Fibroblast of villous mesenchyme (primary cell): ENCODE measurements at regions not wholly inside any gene's neighbourhood (a gene's known extent, or its start where the extent isn't known, plus 50 kb on each side); places are given as distances from the start of the nearest gene placed in this dataset.

ENCODE experiments used
- DNase-seq: peaks from one replicate; pipeline ENCODE4 v3.0.0-alpha.2; 2010; ENCODE audit warnings: low read depth
- H3K4me3 ChIP-seq: 2 replicates; pipeline ENCODE4 v1.5.1; 2011; ENCODE audit warnings: low read depth, mild to moderate bottlenecking, low read length
- CTCF ChIP-seq: IDR thresholded peaks from 2 replicates; pipeline ENCODE4 v1.5.1; 2012; ENCODE audit warnings: low read depth, mild to moderate bottlenecking, low read length; ENCODE audit not compliant: insufficient read depth

DNA sequence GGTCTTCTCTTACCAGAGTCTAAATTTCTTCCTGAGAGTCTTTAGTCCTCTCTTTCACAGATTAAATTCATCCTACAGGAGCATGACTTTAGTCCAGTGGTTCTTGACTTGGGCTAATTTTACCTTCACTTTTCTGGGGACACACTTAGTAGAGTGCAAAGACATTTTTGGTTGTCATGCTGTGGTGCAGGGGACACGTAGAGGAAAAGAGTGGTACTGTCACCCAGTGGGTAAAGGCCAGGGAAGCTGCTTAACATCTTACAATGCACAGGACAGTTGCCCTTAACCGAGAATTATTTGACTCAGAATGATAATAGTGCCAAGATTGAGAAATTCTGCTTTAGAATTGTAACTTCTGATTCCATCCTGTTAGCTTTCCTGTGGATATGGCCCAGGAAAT, 772.5 kb upstream of the GRM7 start:
- no peak overlapping the region for H3K4me3 ChIP-seq
- no peak for DNase-seq
- no peak for TF ChIP-seq CTCF

GRCh38 chr3:6089780-6090179, 771.1 kb upstream of the GRM7 start:
- H3K4me3 ChIP-seq = no peak overlapping the region
- TF ChIP-seq CTCF = no peak
- DNase-seq = no peak

DNA sequence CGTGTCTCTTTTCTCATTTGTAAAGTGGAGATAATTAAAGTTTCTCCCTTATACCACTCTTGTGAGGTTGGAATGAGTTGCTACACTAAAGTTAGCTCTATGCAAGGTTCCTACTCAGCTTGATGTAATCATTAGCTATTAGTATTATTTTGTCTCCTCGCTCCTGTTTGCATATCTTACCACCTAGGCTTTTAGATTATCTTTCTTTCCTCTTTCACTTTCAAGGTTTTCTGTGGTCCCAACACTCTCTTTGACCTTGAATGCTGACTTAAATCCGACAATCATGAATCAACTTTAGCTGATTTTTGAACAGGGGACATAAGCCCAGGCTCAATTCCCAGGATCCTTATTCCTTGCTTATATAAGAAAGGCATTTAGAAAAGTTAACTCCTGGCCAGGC, 769.7 kb upstream of the GRM7 start:
- no peak for TF ChIP-seq CTCF

DNA sequence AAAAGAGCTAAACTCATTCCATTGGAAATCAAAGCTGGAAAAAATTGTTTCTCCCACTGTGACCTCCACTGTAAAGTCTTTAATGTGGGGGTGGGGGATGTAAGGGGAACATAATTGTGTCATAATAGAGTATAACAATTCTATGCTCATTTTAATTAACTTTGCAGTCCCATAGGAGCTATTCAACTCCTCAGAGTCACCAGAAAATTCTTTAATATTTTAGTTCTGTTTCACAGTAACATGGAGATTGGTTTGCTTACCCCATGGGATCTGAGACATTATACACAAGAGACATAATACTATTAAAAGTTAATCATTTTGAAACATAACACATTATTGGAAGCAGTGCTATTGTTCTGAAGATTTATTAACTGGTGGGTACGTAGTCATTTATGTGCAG, 765.9 kb upstream of the GRM7 start:
- TF ChIP-seq CTCF = no peak
- no peak overlapping the region for H3K4me3 ChIP-seq
- no peak for DNase-seq

More for the DNA sequence above, 769.7 kb upstream of the GRM7 start:
- H3K4me3 ChIP-seq = no peak overlapping the region
- DNase-seq = no peak

GRCh38 chr3:6097021-6097420, 763.9 kb upstream of the GRM7 start:
- no peak for DNase-seq
- no peak for TF ChIP-seq CTCF
- no peak overlapping the region for H3K4me3 ChIP-seq

- H3K4me3 ChIP-seq = no peak overlapping the region
- no peak for DNase-seq
- TF ChIP-seq CTCF = no peak
Observed at GRCh38 chr3:6097556-6097955, 763.4 kb upstream of the GRM7 start.

DNA sequence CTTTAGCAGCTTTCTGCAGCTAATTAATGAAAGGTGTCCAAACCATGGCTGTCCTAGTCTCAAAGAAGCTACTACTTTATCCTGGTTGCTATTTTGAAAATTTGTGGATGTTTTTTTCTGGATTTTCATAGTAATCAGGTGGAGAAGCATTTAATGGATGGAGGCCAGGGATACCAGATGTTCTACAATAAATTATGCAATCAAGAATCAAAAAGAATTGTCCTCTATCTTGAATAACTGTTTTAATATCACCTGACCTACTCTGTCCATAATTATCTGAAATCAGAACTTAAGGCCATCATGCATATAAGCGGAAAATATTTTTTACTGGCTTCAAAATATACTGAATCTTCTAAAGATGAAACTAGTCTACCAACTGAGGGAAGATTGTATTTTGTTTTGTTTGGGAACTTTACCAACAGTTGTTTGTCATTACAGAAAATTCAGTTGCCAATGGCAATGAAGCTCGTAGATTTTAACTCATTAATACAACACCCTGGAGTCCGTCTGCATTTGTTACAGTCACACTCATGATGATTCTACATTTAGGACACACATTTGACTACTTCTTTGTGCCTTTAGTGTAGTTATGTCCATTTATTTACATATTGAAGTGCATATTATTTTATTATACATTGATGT, 762.3 kb upstream of the GRM7 start:
- no peak for DNase-seq
- no peak overlapping the region for H3K4me3 ChIP-seq
- no peak for TF ChIP-seq CTCF
